Stimulated activated CD4-positive, alpha-beta T cell treated with anti-CD3 and anti-CD28 coated beads, Interleukin-1b, Interleukin-23, amount 100 ng/mL, for 24 hours (primary cell): ENCODE measurements at regions not wholly inside any gene's neighbourhood (a gene's known extent, or its start where the extent isn't known, plus 50 kb on each side); places are given as distances from the start of the nearest gene placed in this dataset.

Source experiments
- DNase-seq, 4 experiments: peaks; one replicate each; pipeline ENCODE4 v3.0.0-alpha.2; 2020; ENCODE audit warnings: low read depth in 4 of 4, low spot score in 1 of 4

- DNase-seq, result no peak
Observed at GRCh38 chr3:18778598-18778997, 353.5 kb upstream of the SATB1 start.

GRCh38 chr3:18778094-18778493, 353.0 kb upstream of the SATB1 start:
- DNase-seq, result no peak

GRCh38 chr3:18775501-18775900, 350.4 kb upstream of the SATB1 start:
- DNase-seq, result no peak

- DNase-seq, result no peak
Observed at GRCh38 chr3:18774319-18775088, 349.4 kb upstream of the SATB1 start.

GRCh38 chr3:18772699-18773305, 347.7 kb upstream of the SATB1 start:
- no peak for DNase-seq

GRCh38 chr3:18771931-18772330, 346.8 kb upstream of the SATB1 start:
- no peak for DNase-seq

GRCh38 chr3:18770800-18771199, 345.7 kb upstream of the SATB1 start:
- no peak for DNase-seq

- no peak for DNase-seq
Observed at GRCh38 chr3:18767756-18768303, 342.7 kb upstream of the SATB1 start.

GRCh38 chr3:18766974-18767373, 341.8 kb upstream of the SATB1 start:
- no peak for DNase-seq

GRCh38 chr3:18765662-18766061, 340.5 kb upstream of the SATB1 start:
- DNase-seq, result no peak

- DNase-seq, result no peak
Observed at GRCh38 chr3:18765161-18765560, 340.0 kb upstream of the SATB1 start.

- no peak for DNase-seq
Observed at GRCh38 chr3:18761530-18761929, 336.4 kb upstream of the SATB1 start.

GRCh38 chr3:18758047-18758704, 333.0 kb upstream of the SATB1 start:
- DNase-seq, result no peak

GRCh38 chr3:18757476-18757875, 332.3 kb upstream of the SATB1 start:
- no peak for DNase-seq

- no peak for DNase-seq
Observed at GRCh38 chr3:18752273-18752934, 327.3 kb upstream of the SATB1 start.

GRCh38 chr3:18751514-18751913, 326.4 kb upstream of the SATB1 start:
- DNase-seq, result no peak

GRCh38 chr3:18747383-18747782, 322.2 kb upstream of the SATB1 start:
- no peak for DNase-seq

GRCh38 chr3:18745472-18745871, 320.3 kb upstream of the SATB1 start:
- DNase-seq, result no peak

- no peak for DNase-seq
Observed at GRCh38 chr3:18744472-18744871, 319.3 kb upstream of the SATB1 start.

- no peak for DNase-seq
Observed at GRCh38 chr3:18743761-18744160, 318.6 kb upstream of the SATB1 start.
